GM10266 (cell line): ENCODE measurements at regions not wholly inside any gene's neighbourhood (a gene's known extent, or its start where the extent isn't known, plus 50 kb on each side); places are given as distances from the start of the nearest gene placed in this dataset.

Experiments
- DNase-seq: peaks from one replicate; pipeline ENCODE4 v3.0.0; 2012; ENCODE audit errors: extremely low spot score
- CTCF ChIP-seq: IDR thresholded peaks from 2 replicates; pipeline ENCODE4 v1.5.1; 2012; ENCODE audit warnings: mild to moderate bottlenecking, low read depth; ENCODE audit not compliant: control insufficient read depth, insufficient read depth; ENCODE audit errors: missing control alignments

GRCh38 chr11:19602406-19602805, 110.2 kb upstream of the NAV2 start:
- TF ChIP-seq CTCF, result no peak

GRCh38 chr11:19601235-19601634, 111.4 kb upstream of the NAV2 start:
- DNase-seq, result no peak
- TF ChIP-seq CTCF, result no peak

More at GRCh38 chr11:19602406-19602805, 110.2 kb upstream of the NAV2 start:
- no peak for DNase-seq

- TF ChIP-seq CTCF, result no peak
- DNase-seq, result no peak
Observed at GRCh38 chr11:19599681-19600080, 113.0 kb upstream of the NAV2 start.

- TF ChIP-seq CTCF, result no peak
- DNase-seq, result no peak
Observed at GRCh38 chr11:19598876-19599486, 113.7 kb upstream of the NAV2 start.

GRCh38 chr11:19598456-19598855, 114.2 kb upstream of the NAV2 start:
- DNase-seq, result no peak
- TF ChIP-seq CTCF, result no peak

- no peak for TF ChIP-seq CTCF
- no peak for DNase-seq
Observed at GRCh38 chr11:19597876-19598275, 114.8 kb upstream of the NAV2 start.

- DNase-seq, result no peak
Observed at GRCh38 chr11:19597206-19597605, 115.4 kb upstream of the NAV2 start.

More at GRCh38 chr11:19597206-19597605, 115.4 kb upstream of the NAV2 start:
- TF ChIP-seq CTCF, result no peak
